SK-N-SH (cell line): ENCODE measurements at regions not wholly inside any gene's neighbourhood (a gene's known extent, or its start where the extent isn't known, plus 50 kb on each side); places are given as distances from the start of the nearest gene placed in this dataset.

Experiments
- CTCF ChIA-PET: fragments of 300-600, 350-600 bp; formaldehyde crosslinking; extraction: SDS; loops from one replicate; lab custom pipeline; 2021; lab: Yijun Ruan, JAX
- POLR2A ChIA-PET: fragments of 350-600 bp; sonication (Branson Sonifier 250); formaldehyde crosslinking; extraction: SDS; loops from one replicate; lab custom pipeline; 2020; ENCODE audit warnings: antibody characterized with exemption, inconsistent platforms; lab: Yijun Ruan, JAX
- DNase-seq: peaks from one replicate; pipeline ENCODE4 v3.0.0; 2012
- H2AFZ ChIP-seq: fragments of 200-600 bp; sonication (generic); 2 replicates; pipeline ENCODE4 v1.8.1; 2016; ENCODE audit warnings: antibody characterized with exemption, mild to moderate bottlenecking, low read depth
- H3F3A ChIP-seq: fragments of 200-600 bp; sonication (generic); replicated peaks from 2 replicates; pipeline ENCODE3; 2016; ENCODE audit warnings: antibody characterized with exemption, mild to moderate bottlenecking; ENCODE audit not compliant: insufficient read depth
- H3K27ac ChIP-seq, 2 experiments: fragments of 200-500 bp in 1 of 2; fragments of 200-600 bp in 1 of 2; sonication (Bioruptor generic) in 1 of 2; sonication (generic), shearing (Covaris generic) in 1 of 2; 2 replicates each; pipeline versions ENCODE4 v1.5.1 to v1.6.1; 2014 to 2016; ENCODE audit warnings: low read depth in 2 of 2, inconsistent platforms in 1 of 2, low read length in 1 of 2, mild to moderate bottlenecking in 1 of 2, mixed read lengths in 1 of 2
- H3K27me3 ChIP-seq: fragments of 200-600 bp; sonication (generic), shearing (Covaris generic); 2 replicates; pipeline ENCODE4 v1.6.1; 2016; ENCODE audit warnings: mixed run types; ENCODE audit not compliant: insufficient read depth
- H3K36me3 ChIP-seq, 2 experiments: fragments of 200-500 bp in 1 of 2; fragments of 200-600 bp in 1 of 2; sonication (Bioruptor generic) in 1 of 2; sonication (generic) in 1 of 2; replicated peaks in 1 of 2; 2 replicates each; pipeline versions ENCODE3 to v1.5.1; 2014 to 2016; ENCODE audit warnings: low read length in 1 of 2, mild to moderate bottlenecking in 1 of 2; ENCODE audit not compliant: insufficient read depth in 2 of 2, control insufficient read depth in 1 of 2
- H3K4me1 ChIP-seq, 2 experiments: fragments of 200-500 bp in 1 of 2; fragments of 200-600 bp in 1 of 2; sonication (Bioruptor generic) in 1 of 2; sonication (generic), shearing (Covaris generic) in 1 of 2; 2 replicates each; pipeline versions ENCODE4 v1.5.1 to v1.6.1; 2014 to 2016; ENCODE audit warnings: low read depth in 1 of 2, low read length in 1 of 2, mixed run types in 1 of 2; ENCODE audit not compliant: insufficient read depth in 2 of 2, control insufficient read depth in 1 of 2
- H3K4me2 ChIP-seq: fragments of 200-600 bp; sonication (generic), shearing (Covaris generic); 2 replicates; pipeline ENCODE4 v1.6.1; 2017; ENCODE audit warnings: mixed run types
- H3K4me3 ChIP-seq, 2 experiments: fragments of 200-500 bp in 1 of 2; fragments of 200-600 bp in 1 of 2; sonication (Bioruptor generic) in 1 of 2; sonication (generic), shearing (Covaris generic) in 1 of 2; 2 replicates each; pipeline versions ENCODE4 v1.5.1 to v1.8.1; 2014 to 2016; ENCODE audit warnings: low read depth in 2 of 2, inconsistent platforms in 1 of 2, low read length in 1 of 2, mild to moderate bottlenecking in 1 of 2, mixed read lengths in 1 of 2, moderate library complexity in 1 of 2
- H3K79me2 ChIP-seq: fragments of 200-600 bp; sonication (generic); 2 replicates; pipeline ENCODE4 v1.8.1; 2017; ENCODE audit warnings: mild to moderate bottlenecking; ENCODE audit not compliant: insufficient read depth
- H3K9ac ChIP-seq: fragments of 200-600 bp; sonication (generic); 2 replicates; pipeline ENCODE4 v1.6.1; 2017; ENCODE audit warnings: mixed run types
- H3K9me2 ChIP-seq: fragments of 200-600 bp; sonication (generic); 2 replicates; pipeline ENCODE4 v1.6.1; 2017; ENCODE audit warnings: mixed run types
- H3K9me3 ChIP-seq: fragments of 200-600 bp; sonication (generic); 2 replicates; pipeline ENCODE4 v1.6.1; 2017; ENCODE audit warnings: mixed run types, mild to moderate bottlenecking, moderate library complexity
- H4K20me1 ChIP-seq: fragments of 200-600 bp; sonication (generic); 2 replicates; pipeline ENCODE4 v1.6.1; 2017; ENCODE audit warnings: mild to moderate bottlenecking, mixed run types; ENCODE audit not compliant: insufficient read depth
- CHD2 ChIP-seq: fragments of 150-350 bp; IDR thresholded peaks from 2 replicates; pipeline ENCODE4 v1.6.1; 2018; ENCODE audit warnings: low read length; ENCODE audit not compliant: partially characterized antibody
- ELF1 ChIP-seq: IDR thresholded peaks from 2 replicates; pipeline ENCODE4 v1.4.0; 2012
- EP300 ChIP-seq, 2 experiments: IDR thresholded peaks; 2 replicates each; pipeline versions ENCODE4 v1.4.0 to v1.6.1; 2012; ENCODE audit warnings: borderline replicate concordance in 1 of 2, low read depth in 1 of 2, low read length in 1 of 2
- EZH2phosphoT487 ChIP-seq: fragments of 200-600 bp; sonication (generic); IDR thresholded peaks from 2 replicates; pipeline ENCODE4 v1.6.1; 2017; ENCODE audit warnings: low read depth, mixed run types, mild to moderate bottlenecking, antibody characterized with exemption, moderate library complexity, borderline replicate concordance
- FOSL2 ChIP-seq: IDR thresholded peaks from 2 replicates; pipeline ENCODE4 v1.4.0; 2012; ENCODE audit warnings: low read depth, mild to moderate bottlenecking, moderate library complexity, borderline replicate concordance
- JUND ChIP-seq: IDR thresholded peaks from 2 replicates; pipeline ENCODE4 v1.4.0; 2012
- NFIC ChIP-seq: IDR thresholded peaks from 2 replicates; pipeline ENCODE4 v1.4.0; 2012; ENCODE audit warnings: borderline replicate concordance
- POLR2AphosphoS5 ChIP-seq: IDR thresholded peaks from 2 replicates; pipeline ENCODE4 v1.6.1; 2012; ENCODE audit warnings: low read depth, low read length
- RCOR1 ChIP-seq: fragments of 150-350 bp; IDR thresholded peaks from 2 replicates; pipeline ENCODE4 v1.6.1; 2017; ENCODE audit warnings: antibody characterized with exemption, low read length
- RXRA ChIP-seq: IDR thresholded peaks from 2 replicates; pipeline ENCODE4 v1.4.0; 2012; ENCODE audit warnings: low read depth, mild to moderate bottlenecking, borderline replicate concordance
- SIN3A ChIP-seq: IDR thresholded peaks from 2 replicates; pipeline ENCODE4 v1.6.1; 2012; ENCODE audit warnings: low read depth, mild to moderate bottlenecking, low read length, moderate library complexity, borderline replicate concordance
- TAF1 ChIP-seq: IDR thresholded peaks from 2 replicates; pipeline ENCODE4 v1.6.1; 2012; ENCODE audit warnings: low read depth, mild to moderate bottlenecking, low read length, moderate library complexity, borderline replicate concordance
- WGBS: methylation state at CpG from one replicate; pipeline ENCODE4 v1.1.6; 2017; ENCODE audit warnings: low lambda C conversion rate; 5-methylcytosine and 5-hydroxymethylcytosine counted together
- TF ChIP-seq, protein P1 (sequence below): fragments of 200-600 bp; sonication (generic); IDR thresholded peaks from 2 replicates; pipeline ENCODE4 v1.6.1; 2017; ENCODE audit warnings: antibody characterized with exemption, mild to moderate bottlenecking, moderate library complexity
- TF ChIP-seq, protein P2 (sequence below): IDR thresholded peaks from 2 replicates; pipeline ENCODE4 v1.4.0; 2012; ENCODE audit warnings: low read depth, borderline replicate concordance
- TF ChIP-seq, protein P3 (sequence below): IDR thresholded peaks from 2 replicates; pipeline ENCODE4 v1.4.0; 2012; ENCODE audit warnings: low read depth, borderline replicate concordance
- TF ChIP-seq, protein P4 (sequence below): fragments of 150-350 bp; IDR thresholded peaks from 2 replicates; pipeline ENCODE4 v1.6.1; 2017; ENCODE audit warnings: antibody characterized with exemption, low read length, low read depth, borderline replicate concordance

DNA sequence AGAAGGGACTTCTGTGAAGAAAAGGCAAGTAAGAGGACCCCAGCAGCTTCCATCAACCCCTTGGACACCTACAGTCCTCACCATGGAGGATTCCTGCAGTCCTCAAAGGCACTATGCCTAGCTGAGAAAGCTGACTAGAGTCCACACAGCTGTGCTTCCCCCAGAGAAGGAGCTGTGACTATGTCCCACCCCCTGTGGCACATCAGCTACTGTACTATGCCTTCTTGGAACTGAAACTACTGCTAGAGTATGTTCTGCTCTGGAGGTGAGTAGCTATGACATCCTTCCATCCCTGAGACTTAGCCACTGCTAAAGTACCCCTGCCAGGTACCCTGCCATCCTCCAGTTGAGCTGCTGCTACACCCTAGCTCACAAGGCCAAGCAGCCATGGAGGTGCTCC lies 690.2 kb upstream of the CHAC2 start:
- no peaks in the 10 kb centered on the region for H3F3A ChIP-seq
- H3K9ac ChIP-seq, result no peak overlapping the region
- no peak overlapping the region for H2AFZ ChIP-seq
- no peaks in the 10 kb centered on the region; the same call in 1 of the 2 replicates for H3K27me3 ChIP-seq
- CTCF ChIA-PET, result no interaction called here
- POLR2A ChIA-PET, result no interaction called here
- H3K4me3 ChIP-seq, result no peak overlapping the region
- H3K4me1 ChIP-seq, result no peaks in the 10 kb centered on the region
- no peak for DNase-seq
- no peaks in the 10 kb centered on the region for H3K9me2 ChIP-seq
- H3K9me3 ChIP-seq, result no peaks in the 10 kb centered on the region
- no peak overlapping the region for H3K27ac ChIP-seq
- no peaks in the 10 kb centered on the region for H3K79me2 ChIP-seq
- no peaks in the 10 kb centered on the region for H4K20me1 ChIP-seq
- no peak overlapping the region for H3K4me2 ChIP-seq
- no peak for TF ChIP-seq NFIC
- TF ChIP-seq, all 33 proteins: peak for 0
- no peaks in the 10 kb centered on the region for H3K36me3 ChIP-seq

DNA sequence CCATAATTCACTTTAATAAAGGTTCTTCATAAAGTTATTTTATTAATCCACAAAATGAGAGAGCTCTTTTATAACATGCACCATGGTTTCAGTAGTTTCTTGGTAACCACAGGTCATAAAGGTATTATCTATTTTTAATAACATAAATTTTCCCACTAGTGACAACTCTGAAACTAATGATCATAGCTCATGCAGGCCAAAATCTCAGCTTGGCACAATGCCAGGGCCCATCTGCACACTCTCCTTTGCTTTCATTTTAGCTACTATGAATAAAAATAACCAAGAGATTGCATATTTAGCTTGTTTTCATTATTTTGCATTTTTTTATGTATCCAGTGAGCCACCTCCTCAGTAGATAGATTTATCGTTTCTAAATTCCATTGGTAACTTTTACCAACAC lies 691.8 kb upstream of the CHAC2 start:
- Histone ChIP-seq H4K20me1 (no peaks in the 10 kb centered on the region), H3K4me1 (no peaks in the 10 kb centered on the region)
- POLR2A ChIA-PET, result no interaction called here
- DNase-seq, result no peak
- 0% methylated on average over 1 of the region's 1 CpG for WGBS
- TF ChIP-seq, protein P1, sequence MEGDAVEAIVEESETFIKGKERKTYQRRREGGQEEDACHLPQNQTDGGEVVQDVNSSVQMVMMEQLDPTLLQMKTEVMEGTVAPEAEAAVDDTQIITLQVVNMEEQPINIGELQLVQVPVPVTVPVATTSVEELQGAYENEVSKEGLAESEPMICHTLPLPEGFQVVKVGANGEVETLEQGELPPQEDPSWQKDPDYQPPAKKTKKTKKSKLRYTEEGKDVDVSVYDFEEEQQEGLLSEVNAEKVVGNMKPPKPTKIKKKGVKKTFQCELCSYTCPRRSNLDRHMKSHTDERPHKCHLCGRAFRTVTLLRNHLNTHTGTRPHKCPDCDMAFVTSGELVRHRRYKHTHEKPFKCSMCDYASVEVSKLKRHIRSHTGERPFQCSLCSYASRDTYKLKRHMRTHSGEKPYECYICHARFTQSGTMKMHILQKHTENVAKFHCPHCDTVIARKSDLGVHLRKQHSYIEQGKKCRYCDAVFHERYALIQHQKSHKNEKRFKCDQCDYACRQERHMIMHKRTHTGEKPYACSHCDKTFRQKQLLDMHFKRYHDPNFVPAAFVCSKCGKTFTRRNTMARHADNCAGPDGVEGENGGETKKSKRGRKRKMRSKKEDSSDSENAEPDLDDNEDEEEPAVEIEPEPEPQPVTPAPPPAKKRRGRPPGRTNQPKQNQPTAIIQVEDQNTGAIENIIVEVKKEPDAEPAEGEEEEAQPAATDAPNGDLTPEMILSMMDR, result no peak
- no peak for TF ChIP-seq POLR2AphosphoS5
- no peak for TF ChIP-seq EP300 (IDR thresholded peaks at IDR 0.05; ENCODE audit: borderline replicate concordance in 1 of 2, low read depth in 1 of 2, low read length in 1 of 2)
- no peak for TF ChIP-seq RXRA
- TF ChIP-seq RCOR1, result no peak
- TF ChIP-seq, protein P2, sequence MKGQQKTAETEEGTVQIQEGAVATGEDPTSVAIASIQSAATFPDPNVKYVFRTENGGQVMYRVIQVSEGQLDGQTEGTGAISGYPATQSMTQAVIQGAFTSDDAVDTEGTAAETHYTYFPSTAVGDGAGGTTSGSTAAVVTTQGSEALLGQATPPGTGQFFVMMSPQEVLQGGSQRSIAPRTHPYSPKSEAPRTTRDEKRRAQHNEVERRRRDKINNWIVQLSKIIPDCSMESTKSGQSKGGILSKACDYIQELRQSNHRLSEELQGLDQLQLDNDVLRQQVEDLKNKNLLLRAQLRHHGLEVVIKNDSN, result no peak
- TF ChIP-seq JUND, result no peak
- no peak for TF ChIP-seq FOSL2
- TF ChIP-seq SIN3A, result no peak
- no peak for TF ChIP-seq ELF1
- TF ChIP-seq, protein P3, sequence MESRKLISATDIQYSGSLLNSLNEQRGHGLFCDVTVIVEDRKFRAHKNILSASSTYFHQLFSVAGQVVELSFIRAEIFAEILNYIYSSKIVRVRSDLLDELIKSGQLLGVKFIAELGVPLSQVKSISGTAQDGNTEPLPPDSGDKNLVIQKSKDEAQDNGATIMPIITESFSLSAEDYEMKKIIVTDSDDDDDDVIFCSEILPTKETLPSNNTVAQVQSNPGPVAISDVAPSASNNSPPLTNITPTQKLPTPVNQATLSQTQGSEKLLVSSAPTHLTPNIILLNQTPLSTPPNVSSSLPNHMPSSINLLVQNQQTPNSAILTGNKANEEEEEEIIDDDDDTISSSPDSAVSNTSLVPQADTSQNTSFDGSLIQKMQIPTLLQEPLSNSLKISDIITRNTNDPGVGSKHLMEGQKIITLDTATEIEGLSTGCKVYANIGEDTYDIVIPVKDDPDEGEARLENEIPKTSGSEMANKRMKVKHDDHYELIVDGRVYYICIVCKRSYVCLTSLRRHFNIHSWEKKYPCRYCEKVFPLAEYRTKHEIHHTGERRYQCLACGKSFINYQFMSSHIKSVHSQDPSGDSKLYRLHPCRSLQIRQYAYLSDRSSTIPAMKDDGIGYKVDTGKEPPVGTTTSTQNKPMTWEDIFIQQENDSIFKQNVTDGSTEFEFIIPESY, result no peak
- TF ChIP-seq CHD2, result no peak
- no peak for TF ChIP-seq TAF1
- no peak for TF ChIP-seq EZH2phosphoT487
- TF ChIP-seq, protein P4, sequence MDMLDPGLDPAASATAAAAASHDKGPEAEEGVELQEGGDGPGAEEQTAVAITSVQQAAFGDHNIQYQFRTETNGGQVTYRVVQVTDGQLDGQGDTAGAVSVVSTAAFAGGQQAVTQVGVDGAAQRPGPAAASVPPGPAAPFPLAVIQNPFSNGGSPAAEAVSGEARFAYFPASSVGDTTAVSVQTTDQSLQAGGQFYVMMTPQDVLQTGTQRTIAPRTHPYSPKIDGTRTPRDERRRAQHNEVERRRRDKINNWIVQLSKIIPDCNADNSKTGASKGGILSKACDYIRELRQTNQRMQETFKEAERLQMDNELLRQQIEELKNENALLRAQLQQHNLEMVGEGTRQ, result no peak
- TF ChIP-seq, all 33 proteins: peak for 0
- no peaks in the 10 kb centered on the region for H3K9me2 ChIP-seq
- no peak overlapping the region for H3K9ac ChIP-seq
- H3K36me3 ChIP-seq, result no peaks in the 10 kb centered on the region
- H3K79me2 ChIP-seq, result no peaks in the 10 kb centered on the region
- no peaks in the 10 kb centered on the region for H3K9me3 ChIP-seq
- H3F3A ChIP-seq, result no peaks in the 10 kb centered on the region
- H3K27me3 ChIP-seq, result no peaks in the 10 kb centered on the region; the same call in 1 of the 2 replicates
- H3K27ac ChIP-seq, result no peak overlapping the region
- no peak overlapping the region for H3K4me2 ChIP-seq
- H2AFZ ChIP-seq, result no peak overlapping the region
- CTCF ChIA-PET, result no interaction called here
- no peak overlapping the region for H3K4me3 ChIP-seq
